Activated CD4-positive, alpha-beta T cell treated with anti-CD3 and anti-CD28 coated beads for 24 hours (primary cell): ENCODE measurements at regions not wholly inside any gene's neighbourhood (a gene's known extent, or its start where the extent isn't known, plus 50 kb on each side); places are given as distances from the start of the nearest gene placed in this dataset.

Source experiments
- DNase-seq, 2 donors: peaks; one replicate each; pipeline ENCODE4 v3.0.0-alpha.2; 2020; ENCODE audit warnings: low read depth in 2 of 2

DNA sequence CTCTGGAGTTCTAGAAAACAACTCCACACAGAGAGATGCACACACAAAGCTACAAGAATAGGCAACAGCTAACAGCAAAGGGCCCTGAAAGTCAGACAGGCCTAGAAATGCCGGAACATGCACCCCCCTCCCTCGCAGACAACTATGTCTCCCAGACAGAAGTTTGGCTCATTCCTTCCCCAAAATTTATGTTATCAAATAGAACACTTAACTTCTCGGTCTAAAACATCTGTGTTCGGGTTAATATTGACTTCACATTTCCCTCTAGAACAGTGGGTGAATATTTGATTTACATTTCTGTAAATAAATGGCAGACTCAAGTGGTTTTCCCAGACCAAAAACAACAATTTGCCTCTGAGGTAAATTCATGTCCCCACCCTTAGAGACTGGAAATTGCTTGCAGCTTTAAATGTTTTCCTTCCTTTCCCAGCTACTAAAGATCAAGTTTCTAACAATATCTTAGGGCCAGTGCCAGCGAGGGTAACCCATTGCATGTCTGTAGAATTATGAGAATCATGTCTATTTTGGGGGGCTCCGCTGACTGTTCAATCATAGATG is 92.5 kb upstream of the INHBA start:
- DNase-seq: no peak

DNA sequence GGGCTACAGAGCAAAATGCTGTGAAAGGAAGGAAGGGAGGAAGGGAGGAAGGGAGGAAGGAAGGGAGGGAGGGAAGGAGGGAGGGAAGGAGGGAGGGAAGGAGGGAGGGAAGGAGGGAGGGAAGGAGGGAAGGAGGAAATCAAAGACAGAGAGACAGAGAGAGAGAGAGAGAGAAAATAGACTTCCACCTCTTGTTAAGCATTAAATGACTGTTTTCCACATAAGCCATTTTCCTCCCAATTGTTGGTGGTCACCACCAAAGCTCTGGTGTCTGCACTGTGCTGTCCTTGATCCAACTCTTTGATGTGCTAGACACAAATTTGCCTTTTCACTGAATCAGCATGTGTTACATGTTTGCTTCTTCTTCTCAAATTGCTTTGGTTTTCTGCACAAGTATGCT is 90.7 kb upstream of the INHBA start:
- no peak for DNase-seq

DNA sequence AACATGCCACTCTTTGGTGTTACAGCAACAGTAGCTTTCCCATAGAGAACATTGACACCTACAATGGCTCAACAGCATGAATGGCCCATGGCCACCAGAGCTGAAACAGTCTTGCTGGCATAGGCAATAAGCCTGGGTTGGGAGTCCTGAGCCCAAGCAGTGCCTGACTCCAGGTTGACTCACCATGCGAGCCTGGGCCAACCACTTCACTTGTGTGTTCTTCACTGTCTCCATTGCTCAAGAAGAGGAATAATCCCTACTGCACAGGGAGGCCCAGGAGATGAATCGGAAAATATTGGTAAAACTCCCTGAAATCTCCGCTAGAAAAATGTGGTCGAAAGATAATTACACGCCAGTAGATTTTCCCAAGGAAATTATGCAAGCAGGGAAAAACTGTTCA is 89.2 kb upstream of the INHBA start:
- no peak for DNase-seq

DNA sequence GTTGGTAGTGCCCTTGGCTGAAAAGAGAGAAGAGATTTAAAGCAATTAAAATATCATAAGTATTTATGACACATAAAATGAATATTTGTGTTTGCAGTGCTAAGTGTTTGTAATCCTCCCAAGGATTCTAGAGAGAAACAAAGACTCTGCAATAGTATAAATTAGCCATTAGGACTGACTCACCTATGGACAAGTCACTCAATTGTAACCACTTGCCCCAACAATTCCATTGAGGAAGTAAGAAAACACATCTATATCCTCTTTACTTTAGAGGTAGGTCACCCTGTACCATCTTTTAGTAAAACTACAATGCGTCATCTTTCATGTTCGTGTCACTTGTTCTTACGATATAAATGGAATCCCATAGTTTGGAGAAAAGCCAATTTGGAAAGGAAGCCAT is 85.7 kb upstream of the INHBA start:
- no peak for DNase-seq

DNA sequence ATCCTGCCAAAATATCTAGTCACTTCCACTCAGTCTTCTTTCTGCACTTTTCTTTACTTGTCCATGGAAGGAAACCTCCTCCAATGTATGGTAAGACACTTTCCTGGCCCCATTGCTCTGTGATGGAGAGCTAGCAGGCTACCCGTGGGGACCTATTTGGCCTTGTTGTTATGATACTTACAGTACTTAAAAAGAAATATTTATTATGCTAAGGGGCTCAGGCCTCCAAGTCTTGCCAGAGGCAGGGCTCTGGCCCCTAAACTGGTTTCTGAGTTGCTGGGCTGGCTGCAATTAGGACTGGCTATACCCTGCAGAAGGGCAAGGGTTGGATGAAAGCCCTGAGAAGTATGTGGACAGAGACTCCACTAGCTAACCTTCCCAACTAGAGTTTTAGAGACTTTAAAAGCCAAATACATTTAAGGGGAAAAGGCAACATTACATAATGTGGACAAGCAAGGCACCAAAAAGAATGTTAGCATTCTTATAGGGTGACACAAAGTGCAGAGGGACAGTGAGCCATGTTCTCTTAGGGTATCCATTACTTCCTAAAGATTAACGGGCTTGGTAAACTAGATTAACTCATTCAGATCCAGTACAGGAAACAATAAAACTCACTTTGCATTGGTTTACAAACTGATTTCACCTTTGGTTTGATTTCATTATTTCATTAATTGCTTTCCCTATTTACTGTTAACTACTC is 84.9 kb upstream of the INHBA start:
- DNase-seq: no peak

DNA sequence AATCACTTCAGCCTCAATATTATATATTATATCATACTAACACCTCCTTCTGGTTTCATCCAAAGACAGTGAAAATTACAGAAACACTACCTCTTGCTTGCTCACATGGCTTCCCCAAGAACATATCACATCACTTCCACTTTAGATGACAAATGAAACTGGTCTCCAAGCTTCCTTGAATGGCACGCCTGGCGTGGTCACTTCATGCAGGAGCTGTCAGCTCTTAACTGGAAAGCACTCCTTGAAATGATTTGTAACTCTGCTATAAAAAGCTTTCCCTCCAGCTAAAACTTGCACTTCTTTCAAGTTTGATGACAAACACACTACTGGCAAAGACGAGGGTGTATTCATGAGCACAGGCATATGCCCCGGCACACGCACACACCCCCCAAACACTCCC is 84.1 kb upstream of the INHBA start:
- DNase-seq: no peak

DNA sequence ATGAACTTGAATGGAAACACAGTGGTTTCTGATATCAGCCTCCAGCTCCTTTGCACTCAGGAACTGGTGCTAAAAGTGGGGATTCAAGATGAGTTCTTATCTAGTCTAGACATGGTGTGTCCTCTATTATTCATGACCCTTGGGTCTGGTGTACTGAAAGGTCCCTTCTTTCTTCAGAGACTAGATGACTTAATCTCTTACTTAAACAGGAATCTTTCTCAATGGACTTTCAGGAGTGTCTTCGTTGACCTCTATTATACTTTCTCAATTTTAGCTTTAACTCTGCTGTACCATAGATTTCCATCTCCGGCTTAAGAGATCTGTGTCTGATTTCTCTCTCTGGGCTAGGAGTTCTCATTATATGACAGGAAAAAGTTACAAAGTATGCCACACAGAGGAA is 83.5 kb upstream of the INHBA start:
- DNase-seq: no peak

DNA sequence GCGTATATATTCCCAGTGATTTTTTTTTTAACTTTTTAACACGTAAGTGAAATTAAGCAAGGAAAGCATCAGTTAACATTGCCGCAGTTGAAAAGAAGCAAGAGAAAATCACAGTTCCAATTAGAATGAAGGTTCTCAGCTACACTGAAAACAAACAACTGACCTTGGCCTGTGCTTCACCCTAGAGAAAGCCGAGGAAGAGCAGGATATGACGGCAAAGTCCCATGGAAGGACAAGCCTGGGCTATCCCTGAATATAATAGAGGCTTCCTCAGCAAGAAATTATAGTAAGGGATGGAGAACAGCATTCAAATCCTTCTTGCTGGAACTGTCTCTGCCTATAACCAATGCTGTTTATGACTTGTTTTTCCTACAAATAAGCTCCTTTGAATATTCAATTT is 83.0 kb upstream of the INHBA start:
- no peak for DNase-seq

DNA sequence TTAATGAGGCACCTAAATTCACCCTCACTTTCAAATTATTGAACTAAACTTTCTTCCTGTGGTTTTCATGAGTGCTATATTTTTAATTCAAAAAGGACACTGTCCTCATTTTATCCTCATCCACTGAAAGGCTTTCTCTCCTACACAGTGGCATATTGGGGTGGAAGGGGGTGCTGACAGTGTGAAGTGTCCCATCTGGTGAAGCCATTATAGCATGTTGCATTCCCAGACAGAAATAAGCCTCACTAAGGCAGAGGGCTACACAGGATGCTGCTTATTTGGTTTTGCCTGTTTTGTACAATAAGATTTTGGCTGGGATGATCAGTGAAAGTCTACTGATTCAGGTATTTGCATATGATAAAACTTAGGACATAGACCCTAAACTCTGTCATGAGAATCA is 82.4 kb upstream of the INHBA start:
- DNase-seq: no peak

DNA sequence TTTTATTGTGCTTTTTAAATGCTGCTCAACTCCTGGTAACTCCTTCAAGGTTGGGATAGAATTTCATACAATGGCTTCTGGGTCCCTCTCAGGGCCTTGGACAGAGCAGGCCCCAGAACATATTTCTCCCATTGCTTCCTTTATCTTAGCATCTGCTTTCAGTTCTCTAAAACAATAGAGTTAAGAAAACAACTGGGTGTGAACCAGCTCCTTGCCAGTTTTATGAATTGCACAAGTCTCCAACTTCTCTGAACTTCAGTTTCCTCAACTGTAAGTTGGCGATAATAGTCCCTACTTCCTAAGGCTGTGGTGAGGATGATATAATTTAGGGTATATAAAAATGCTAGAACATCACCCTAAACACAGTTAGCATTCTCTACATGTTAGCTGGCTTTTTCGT is 77.0 kb upstream of the INHBA start:
- DNase-seq: no peak

DNA sequence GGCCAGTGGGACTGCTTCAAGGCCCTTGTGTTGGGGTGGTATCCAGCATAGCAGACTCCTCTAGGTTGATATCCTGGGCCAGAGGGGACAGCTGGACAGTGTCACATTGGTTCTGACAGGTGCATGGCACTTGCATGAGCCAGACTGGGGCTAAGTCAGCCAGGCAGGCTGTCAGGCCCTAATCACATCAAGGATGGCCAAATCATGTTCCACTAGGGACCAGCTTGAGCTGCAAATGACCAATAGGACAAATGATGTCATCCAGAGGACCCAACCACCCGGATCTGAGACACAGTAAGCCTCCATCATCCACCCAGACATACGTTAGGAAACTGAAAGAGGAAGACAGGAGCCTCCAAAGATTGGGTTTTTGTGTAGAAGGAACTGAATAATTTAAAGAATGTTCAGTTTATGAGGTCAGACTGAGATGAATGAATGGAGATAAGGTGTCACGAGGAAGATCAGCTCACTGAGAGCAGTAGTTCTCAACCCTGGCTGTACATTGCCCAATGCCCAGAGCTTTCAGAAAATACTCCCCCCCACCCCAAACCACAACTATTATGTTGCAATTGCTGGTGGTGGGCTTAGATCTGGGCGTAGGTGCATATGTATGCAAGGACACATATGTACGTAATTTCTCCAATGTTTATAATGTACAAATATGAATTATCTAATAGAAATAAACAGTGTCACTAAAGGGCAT is 75.2 kb upstream of the INHBA start:
- no peak for DNase-seq

DNA sequence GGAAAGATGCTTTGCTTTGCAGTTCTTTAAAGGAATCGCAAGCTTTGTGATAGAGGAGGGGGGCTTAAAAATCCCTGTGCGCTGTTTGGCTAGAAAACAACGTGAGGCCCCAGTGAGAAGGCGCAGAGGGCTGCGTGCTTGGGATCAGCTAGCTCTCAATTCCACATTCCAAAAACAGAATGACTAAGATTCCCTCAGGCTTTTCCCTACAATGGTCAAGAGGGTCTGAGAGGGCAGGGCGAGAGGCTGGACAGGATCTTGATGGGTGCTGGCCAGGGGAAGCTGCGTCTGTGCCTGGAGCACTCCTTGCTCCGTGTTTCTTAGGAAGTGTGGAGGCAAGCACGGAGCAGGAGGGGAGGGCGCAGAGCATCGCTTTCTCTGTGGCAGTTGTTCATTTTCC is 72.1 kb upstream of the INHBA start:
- no peak for DNase-seq

DNA sequence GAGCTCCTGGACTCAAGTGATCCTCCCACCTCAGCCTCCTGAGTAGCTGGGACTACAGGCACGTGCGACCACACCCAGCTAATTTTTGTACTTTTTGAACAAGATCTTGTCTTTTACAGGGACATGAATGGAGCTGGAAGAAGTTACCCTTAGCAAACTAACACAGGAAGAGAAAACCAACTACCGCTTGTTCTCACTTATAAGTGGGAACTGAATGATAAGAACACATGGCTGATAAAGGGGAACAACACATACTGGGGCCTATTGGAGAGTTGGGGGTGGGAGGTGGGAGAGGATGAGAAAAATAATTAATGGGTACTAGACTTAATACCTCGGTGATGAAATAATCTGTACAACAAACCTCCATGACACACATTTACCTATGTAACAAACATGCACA is 70.9 kb upstream of the INHBA start:
- no peak for DNase-seq

DNA sequence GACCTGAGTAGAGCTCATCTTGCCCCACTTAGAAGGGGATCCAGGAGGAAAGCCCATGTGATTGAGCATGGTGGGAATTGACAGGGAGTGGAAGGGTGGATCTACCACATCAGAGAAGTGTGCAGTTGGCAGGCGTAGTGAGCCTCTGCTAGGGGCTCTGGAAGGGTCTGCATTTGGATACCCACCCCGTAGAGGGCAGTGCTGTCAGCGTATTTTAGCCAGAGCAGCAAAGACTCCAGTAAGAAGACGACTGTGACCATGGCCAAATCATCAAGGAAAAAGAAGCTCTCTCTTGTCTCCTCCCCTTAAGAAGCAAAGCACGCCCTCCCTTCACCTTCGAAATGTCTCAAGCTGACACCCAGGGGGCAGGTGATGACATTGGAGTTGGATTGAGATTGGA is 68.8 kb upstream of the INHBA start:
- DNase-seq: no peak

DNA sequence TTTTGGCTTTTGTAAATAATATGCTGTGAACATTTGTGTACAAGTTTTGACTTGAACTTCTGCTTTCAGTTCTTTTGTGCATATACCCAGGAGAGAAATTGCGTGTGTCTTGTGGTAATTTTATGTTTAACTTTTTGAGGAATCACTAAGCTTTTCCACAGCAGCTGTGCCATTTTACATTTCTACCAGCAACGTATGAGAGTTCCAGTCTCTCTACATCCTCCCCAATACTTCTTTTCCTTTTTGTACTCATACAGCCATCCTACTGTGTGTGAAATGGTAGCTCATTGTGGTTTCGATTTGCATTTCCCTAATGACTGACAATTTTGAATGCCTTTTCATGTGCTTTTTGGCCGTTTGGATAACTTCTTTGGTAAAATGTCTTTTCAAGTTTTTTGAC is 66.3 kb upstream of the INHBA start:
- no peak for DNase-seq

DNA sequence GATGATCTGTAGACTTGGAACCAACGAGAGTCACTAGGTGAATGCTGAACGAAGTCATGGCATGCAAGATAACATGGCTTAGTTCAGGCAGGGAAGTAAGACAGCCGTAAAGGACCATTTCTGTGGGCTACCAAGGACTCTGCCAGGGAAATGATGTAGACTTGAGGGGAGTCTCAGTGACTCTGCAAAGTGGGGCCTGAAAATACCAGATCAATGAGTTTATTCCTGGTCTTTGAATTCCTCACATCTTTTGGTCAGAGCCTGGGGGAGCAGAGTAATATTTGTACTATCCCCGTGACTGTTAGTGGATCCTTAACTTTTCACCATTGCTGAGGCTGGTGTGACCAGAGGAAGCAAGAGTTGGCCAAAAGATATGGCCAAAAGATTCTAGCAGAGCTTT is 60.7 kb upstream of the INHBA start:
- DNase-seq: no peak

DNA sequence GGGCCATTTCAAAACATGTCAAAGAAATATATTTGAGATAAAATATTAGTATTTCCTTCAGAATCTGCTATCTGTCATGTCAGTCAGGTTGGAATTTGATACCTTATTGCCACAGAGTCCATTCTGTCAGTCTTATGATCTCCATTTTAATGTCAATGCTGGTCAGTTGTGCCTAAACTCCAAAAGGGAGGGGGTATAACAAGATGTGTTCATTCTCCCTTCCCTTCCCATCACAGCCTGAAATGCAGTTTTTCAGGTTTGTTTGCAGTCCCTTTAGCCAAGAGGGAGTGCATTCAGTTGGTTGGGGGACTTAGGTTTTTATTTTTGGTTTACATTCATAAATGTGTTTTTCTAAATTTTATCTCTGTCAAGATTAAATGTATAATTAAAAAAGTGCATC is 59.8 kb upstream of the INHBA start:
- no peak for DNase-seq

DNA sequence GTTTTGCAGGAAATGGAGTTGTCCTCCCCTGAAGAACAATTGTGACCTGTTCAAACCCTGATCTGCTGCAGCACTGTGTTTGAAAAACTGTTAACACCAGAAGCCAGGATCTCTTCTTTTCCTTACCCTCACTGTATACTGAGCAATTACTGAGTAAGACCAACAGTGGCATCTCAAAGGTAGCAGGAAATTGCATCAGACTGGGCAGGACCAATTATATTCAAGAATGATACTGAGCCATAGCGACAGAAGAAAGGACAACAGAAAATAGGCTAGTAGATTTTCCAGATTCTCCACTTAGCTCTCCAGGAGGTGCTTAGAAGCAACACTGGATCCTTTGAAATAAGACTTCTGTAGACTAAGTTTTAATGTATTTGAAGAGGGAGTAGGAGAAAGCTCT is 57.4 kb upstream of the INHBA start:
- no peak for DNase-seq

DNA sequence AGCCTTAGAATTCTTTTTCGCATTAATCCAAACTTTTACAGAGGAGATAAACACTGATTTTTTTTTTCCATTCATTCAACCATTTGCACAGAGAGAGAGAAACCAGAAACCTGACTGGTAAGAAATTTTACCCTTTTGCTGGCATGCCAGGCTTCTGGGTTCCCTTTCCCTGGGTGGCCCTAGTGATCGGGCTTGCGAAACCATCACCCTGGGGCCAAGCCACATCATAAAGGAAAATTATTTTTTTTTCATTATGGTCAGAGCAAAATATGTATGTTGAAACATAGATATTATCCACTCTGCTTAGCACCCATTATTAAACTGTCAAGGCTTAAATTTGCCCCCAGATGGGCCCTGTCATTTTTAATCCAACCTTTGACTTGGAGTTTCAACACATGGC is 55.4 kb upstream of the INHBA start:
- no peak for DNase-seq

DNA sequence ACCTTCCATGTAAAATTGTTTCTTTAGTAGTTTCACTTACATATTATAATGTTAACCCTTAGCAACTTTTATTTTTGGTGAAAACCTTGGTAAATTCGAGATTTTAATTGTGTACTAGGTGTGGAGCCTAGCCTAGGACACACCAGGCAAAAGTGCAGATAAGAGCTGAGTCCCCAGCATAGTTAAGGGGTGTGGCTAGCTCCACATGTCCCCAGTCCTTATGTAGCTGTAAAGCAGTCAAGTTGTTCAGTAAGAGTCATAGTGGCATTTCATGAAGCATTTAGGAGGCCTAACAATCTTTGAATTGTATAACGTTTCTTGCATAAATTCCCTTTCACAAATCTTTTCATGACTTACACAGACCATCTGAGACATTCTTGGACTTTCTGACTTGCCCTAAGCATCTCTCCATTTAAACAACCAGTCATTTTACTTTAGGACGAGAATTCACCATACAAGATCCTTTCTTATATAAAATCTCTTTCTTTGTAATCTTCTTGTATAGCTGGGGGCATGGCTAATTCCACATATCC is 53.8 kb upstream of the INHBA start:
- DNase-seq: no peak

DNA sequence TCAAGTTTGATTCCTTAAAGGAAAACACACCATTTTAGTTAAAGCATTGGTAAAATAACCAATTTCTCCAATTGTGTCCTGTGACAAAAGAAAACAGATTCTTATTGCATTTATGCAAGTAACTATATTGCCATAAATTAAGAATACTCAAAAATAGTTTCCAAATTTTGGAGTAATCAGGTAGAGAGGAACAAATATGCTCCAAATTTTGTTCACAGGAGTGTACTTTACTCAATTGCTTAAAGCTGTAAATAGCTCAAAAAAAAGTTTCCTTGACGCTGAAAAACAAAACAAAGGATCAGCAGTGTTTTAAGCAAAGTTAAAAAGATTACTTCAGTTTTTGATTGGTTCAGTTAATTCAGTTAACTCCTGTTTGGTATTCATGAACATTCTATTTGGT is 52.2 kb upstream of the INHBA start:
- no peak for DNase-seq

DNA sequence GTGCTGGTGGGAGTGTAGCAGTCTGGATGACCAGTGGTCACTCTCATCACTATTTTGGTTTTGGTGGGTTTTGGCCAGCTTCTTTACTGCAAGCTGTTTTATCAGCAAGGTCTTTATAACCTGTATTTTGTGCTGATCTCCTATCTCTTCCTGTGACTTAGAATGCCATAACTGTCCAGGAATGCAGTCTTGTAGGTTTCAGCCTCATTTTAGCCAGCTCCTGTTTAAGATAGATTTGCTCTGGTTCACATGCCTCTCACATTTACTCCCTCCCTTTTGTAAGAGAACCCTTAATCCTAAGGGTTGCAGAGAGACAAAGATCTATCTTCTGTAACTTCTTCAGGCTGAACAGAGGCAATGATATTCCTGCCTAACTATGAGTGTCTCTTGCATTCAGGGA is 51.2 kb upstream of the INHBA start:
- no peak for DNase-seq
